ENCODE measurements at regions not wholly inside any gene's neighbourhood (a gene's known extent, or its start where the extent isn't known, plus 50 kb on each side); places are given as distances from the start of the nearest gene placed in this dataset.

- no peak overlapping the region for H3K27ac ChIP-seq (ENCODE audit: low read length, poor library complexity, severe bottlenecking)
- WGBS, result 100% methylated on average over 1 of the region's 4 CpGs
- no peak overlapping the region for H2AFZ ChIP-seq (ENCODE audit: low read depth, low read length)
Measured at GRCh38 chr6:78505178-78505577, 362.2 kb upstream of the IRAK1BP1 start.

DNA sequence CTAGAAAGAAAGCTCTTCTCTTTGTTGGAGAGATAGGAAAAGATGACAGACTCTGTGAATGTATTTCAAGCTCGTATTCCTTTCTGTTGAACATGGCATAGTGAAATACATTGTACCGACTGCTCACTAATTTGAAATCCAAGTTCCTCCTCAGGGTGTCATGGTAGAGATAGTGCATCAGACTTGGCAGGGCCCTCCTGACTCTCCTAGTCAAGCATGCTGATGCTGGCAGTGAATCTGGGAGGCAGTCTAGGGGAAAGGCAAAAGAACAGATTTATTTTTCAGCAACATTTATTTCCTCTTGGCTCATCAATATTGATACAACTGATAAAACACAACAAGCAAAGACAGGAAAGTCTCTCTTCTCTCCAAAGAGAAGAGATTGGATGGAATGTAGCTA is 356.3 kb upstream of the IRAK1BP1 start:
- Histone ChIP-seq H4K8ac (ENCODE audit: low read length) (no peak overlapping the region), H2BK5ac (ENCODE audit: low read depth, low read length, poor library complexity, severe bottlenecking) (no peak overlapping the region), H4K91ac (ENCODE audit: low read length) (no peak overlapping the region), H3K4me1 (ENCODE audit: control insufficient read depth, insufficient read depth, low read depth, low read length) (no peaks in the 10 kb centered on the region), H3K4me3 (ENCODE audit: insufficient read depth in 1 of 2, low read depth in 1 of 2, low read length in 2 of 2) (no peak overlapping the region), H3K23ac (ENCODE audit: low read length in 2 of 2) (no peak overlapping the region), H2BK120ac (ENCODE audit: low read depth, low read length) (no peak overlapping the region), H3K18ac (ENCODE audit: low read depth in 1 of 2, low read length in 2 of 2) (no peak overlapping the region), H3K9me3 (ENCODE audit: control insufficient read depth, low read length) (peaks cover 7% of the 10 kb centered on the region), H3K4me2 (ENCODE audit: low read length, poor library complexity, severe bottlenecking) (no peak overlapping the region), H3K79me1 (replicated peaks; ENCODE audit: low read length, poor library complexity, severe bottlenecking) (no peaks in the 10 kb centered on the region), H3K4ac (ENCODE audit: low read depth in 1 of 2, low read length in 2 of 2) (no peak overlapping the region), H3K9ac (ENCODE audit: low read length) (no peak overlapping the region), H2AFZ (ENCODE audit: low read depth, low read length) (no peak overlapping the region), H3K27ac (ENCODE audit: low read length, poor library complexity, severe bottlenecking) (no peak overlapping the region), H2AK5ac (ENCODE audit: low read length, severe bottlenecking) (no peak overlapping the region), H2BK12ac (ENCODE audit: low read length in 2 of 2) (no peak overlapping the region), H2BK15ac (ENCODE audit: low read depth, poor library complexity, severe bottlenecking) (no peak overlapping the region), H3K14ac (ENCODE audit: low read length in 2 of 2) (no peak overlapping the region), H3K27me3 (ENCODE audit: control insufficient read depth in 1 of 2, insufficient read depth in 1 of 2, low read length in 2 of 2) (no peaks in the 10 kb centered on the region), H3K36me3 (ENCODE audit: control insufficient read depth in 1 of 2, insufficient read depth in 2 of 2, low read depth in 1 of 2, low read length in 2 of 2) (no peaks in the 10 kb centered on the region)
- no peak for DNase-seq
- 100% methylated on average over 2 of the region's 2 CpGs for WGBS

More at GRCh38 chr6:78505178-78505577, 362.2 kb upstream of the IRAK1BP1 start:
- no peak overlapping the region for H2AK5ac ChIP-seq (ENCODE audit: low read length, severe bottlenecking)
- no peaks in the 10 kb centered on the region for H3K4me1 ChIP-seq (ENCODE audit: control insufficient read depth, insufficient read depth, low read depth, low read length)
- no peak overlapping the region for H2BK15ac ChIP-seq (ENCODE audit: low read depth, poor library complexity, severe bottlenecking)
- H3K14ac ChIP-seq (ENCODE audit: low read length in 2 of 2), result no peak overlapping the region
- H3K18ac ChIP-seq (ENCODE audit: low read depth in 1 of 2, low read length in 2 of 2), result no peak overlapping the region
- no peak overlapping the region for H2BK120ac ChIP-seq (ENCODE audit: low read depth, low read length)
- no peak overlapping the region for H3K4me2 ChIP-seq (ENCODE audit: low read length, poor library complexity, severe bottlenecking)
- H3K27me3 ChIP-seq (ENCODE audit: control insufficient read depth in 1 of 2, insufficient read depth in 1 of 2, low read length in 2 of 2), result no peaks in the 10 kb centered on the region
- DNase-seq, result no peak
- no peak overlapping the region for H4K8ac ChIP-seq (ENCODE audit: low read length)
- H3K4me3 ChIP-seq (ENCODE audit: insufficient read depth in 1 of 2, low read depth in 1 of 2, low read length in 2 of 2), result no peak overlapping the region
- H3K23ac ChIP-seq (ENCODE audit: low read length in 2 of 2), result no peak overlapping the region
- peaks cover 10% of the 10 kb centered on the region for H3K9me3 ChIP-seq (ENCODE audit: control insufficient read depth, low read length)
- no peak overlapping the region for H3K4ac ChIP-seq (ENCODE audit: low read depth in 1 of 2, low read length in 2 of 2)
- H3K79me1 ChIP-seq (replicated peaks; ENCODE audit: low read length, poor library complexity, severe bottlenecking), result no peaks in the 10 kb centered on the region
- H4K91ac ChIP-seq (ENCODE audit: low read length), result no peak overlapping the region
- H3K36me3 ChIP-seq (ENCODE audit: control insufficient read depth in 1 of 2, insufficient read depth in 2 of 2, low read depth in 1 of 2, low read length in 2 of 2), result no peaks in the 10 kb centered on the region
- H2BK5ac ChIP-seq (ENCODE audit: low read depth, low read length, poor library complexity, severe bottlenecking), result no peak overlapping the region
- H3K9ac ChIP-seq (ENCODE audit: low read length), result no peak overlapping the region
- no peak overlapping the region for H2BK12ac ChIP-seq (ENCODE audit: low read length in 2 of 2)

DNA sequence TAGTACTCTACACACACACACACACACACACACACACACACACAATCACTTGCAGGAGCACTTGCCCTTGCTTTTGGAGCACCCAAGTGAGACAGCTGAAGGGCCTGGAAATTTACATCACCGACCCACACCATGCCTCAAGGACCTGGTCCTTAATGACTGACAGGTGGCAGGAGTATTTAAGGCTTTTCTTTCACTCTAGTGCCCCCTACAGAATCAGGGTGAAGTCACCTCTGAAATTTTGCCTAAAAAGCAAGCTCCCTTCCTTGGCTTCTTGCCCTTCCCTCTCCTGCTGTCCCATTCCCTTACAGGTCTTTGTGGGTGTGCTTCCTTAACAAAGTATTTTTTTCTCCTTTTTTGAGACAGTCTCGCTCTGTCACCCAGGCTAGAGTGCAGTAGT is 353.5 kb upstream of the IRAK1BP1 start:
- Histone ChIP-seq H3K79me1 (replicated peaks; ENCODE audit: low read length, poor library complexity, severe bottlenecking) (no peaks in the 10 kb centered on the region), H3K18ac (ENCODE audit: low read depth in 1 of 2, low read length in 2 of 2) (no peak overlapping the region), H3K36me3 (ENCODE audit: control insufficient read depth in 1 of 2, insufficient read depth in 2 of 2, low read depth in 1 of 2, low read length in 2 of 2) (no peaks in the 10 kb centered on the region), H2BK5ac (ENCODE audit: low read depth, low read length, poor library complexity, severe bottlenecking) (no peak overlapping the region), H3K14ac (ENCODE audit: low read length in 2 of 2) (no peak overlapping the region), H3K23ac (ENCODE audit: low read length in 2 of 2) (no peak overlapping the region), H2BK120ac (ENCODE audit: low read depth, low read length) (no peak overlapping the region), H3K4me3 (ENCODE audit: insufficient read depth in 1 of 2, low read depth in 1 of 2, low read length in 2 of 2) (no peak overlapping the region), H3K9ac (ENCODE audit: low read length) (no peak overlapping the region), H3K9me3 (ENCODE audit: control insufficient read depth, low read length) (no peaks in the 10 kb centered on the region), H3K4ac (ENCODE audit: low read depth in 1 of 2, low read length in 2 of 2) (no peak overlapping the region), H4K8ac (ENCODE audit: low read length) (no peak overlapping the region), H2AFZ (ENCODE audit: low read depth, low read length) (no peak overlapping the region), H3K27me3 (ENCODE audit: control insufficient read depth in 1 of 2, insufficient read depth in 1 of 2, low read length in 2 of 2) (no peaks in the 10 kb centered on the region), H2AK5ac (ENCODE audit: low read length, severe bottlenecking) (no peak overlapping the region), H3K27ac (ENCODE audit: low read length, poor library complexity, severe bottlenecking) (no peak overlapping the region), H4K91ac (ENCODE audit: low read length) (no peak overlapping the region), H2BK12ac (ENCODE audit: low read length in 2 of 2) (no peak overlapping the region), H3K4me2 (ENCODE audit: low read length, poor library complexity, severe bottlenecking) (no peak overlapping the region), H2BK15ac (ENCODE audit: low read depth, poor library complexity, severe bottlenecking) (no peak overlapping the region), H3K4me1 (ENCODE audit: control insufficient read depth, insufficient read depth, low read depth, low read length) (no peaks in the 10 kb centered on the region)
- no peak for DNase-seq
- WGBS, result 38% methylated on average over 1 of the region's 2 CpGs

- Histone ChIP-seq H2BK120ac (ENCODE audit: low read depth, low read length) (no peak overlapping the region), H3K23ac (ENCODE audit: low read length in 2 of 2) (no peak overlapping the region), H4K91ac (ENCODE audit: low read length) (no peak overlapping the region), H2BK5ac (ENCODE audit: low read depth, low read length, poor library complexity, severe bottlenecking) (no peak overlapping the region), H2BK15ac (ENCODE audit: low read depth, poor library complexity, severe bottlenecking) (no peak overlapping the region), H3K4me3 (ENCODE audit: insufficient read depth in 1 of 2, low read depth in 1 of 2, low read length in 2 of 2) (no peak overlapping the region), H3K14ac (ENCODE audit: low read length in 2 of 2) (no peak overlapping the region), H3K4me2 (ENCODE audit: low read length, poor library complexity, severe bottlenecking) (no peak overlapping the region), H3K79me1 (replicated peaks; ENCODE audit: low read length, poor library complexity, severe bottlenecking) (no peaks in the 10 kb centered on the region), H3K9me3 (ENCODE audit: control insufficient read depth, low read length) (no peaks in the 10 kb centered on the region), H3K27me3 (ENCODE audit: control insufficient read depth in 1 of 2, insufficient read depth in 1 of 2, low read length in 2 of 2) (no peaks in the 10 kb centered on the region), H4K8ac (ENCODE audit: low read length) (no peak overlapping the region), H3K36me3 (ENCODE audit: control insufficient read depth in 1 of 2, insufficient read depth in 2 of 2, low read depth in 1 of 2, low read length in 2 of 2) (no peaks in the 10 kb centered on the region), H3K27ac (ENCODE audit: low read length, poor library complexity, severe bottlenecking) (no peak overlapping the region), H3K4me1 (ENCODE audit: control insufficient read depth, insufficient read depth, low read depth, low read length) (no peaks in the 10 kb centered on the region), H3K4ac (ENCODE audit: low read depth in 1 of 2, low read length in 2 of 2) (no peak overlapping the region), H2BK12ac (ENCODE audit: low read length in 2 of 2) (no peak overlapping the region), H3K18ac (ENCODE audit: low read depth in 1 of 2, low read length in 2 of 2) (no peak overlapping the region), H2AFZ (ENCODE audit: low read depth, low read length) (no peak overlapping the region), H3K9ac (ENCODE audit: low read length) (no peak overlapping the region), H2AK5ac (ENCODE audit: low read length, severe bottlenecking) (no peak overlapping the region)
- whole genome bisulfite sequencing, result 82% methylated on average over 1 of the region's 2 CpGs
- DNase-seq, result no peak
Measured at GRCh38 chr6:78515271-78515670, 352.1 kb upstream of the IRAK1BP1 start.

Data from mesenchymal stem cell (in vitro differentiated cells and primary cell).